Caco-2 (cell line): ENCODE measurements at regions not wholly inside any gene's neighbourhood (a gene's known extent, or its start where the extent isn't known, plus 50 kb on each side); places are given as distances from the start of the nearest gene placed in this dataset.

Source experiments
- BruUV-seq: library from RNA; stranded (reverse); fragments of 400-500 nt; replicated peaks from 2 replicates; lab custom pipeline; 2021; lab: Mats Ljungman, UMichigan
- CTCF ChIA-PET: fragments of 300-600 bp; sonication (Branson Sonifier 250); formaldehyde crosslinking; loops from one replicate; lab custom pipeline; 2022; ENCODE audit warnings: antibody characterized with exemption; lab: Charles Lee
- POLR2A ChIA-PET: fragments of 300-600 bp; sonication (Branson Sonifier 250); formaldehyde crosslinking; loops from one replicate; lab custom pipeline; 2022; ENCODE audit warnings: antibody characterized with exemption; lab: Charles Lee
- DNase-seq, 2 experiments: peaks; one replicate each; pipeline versions ENCODE4 v3.0.0 to v3.0.0-alpha.2; 2020 to 2022
- H3K27me3 ChIP-seq: replicated peaks from 2 replicates; pipeline ENCODE4 v1.6.0; 2011; ENCODE audit warnings: low read length; ENCODE audit not compliant: control insufficient read depth, insufficient read depth
- H3K36me3 ChIP-seq: 2 replicates; pipeline ENCODE4 v1.5.1; 2011; ENCODE audit warnings: low read length; ENCODE audit not compliant: control insufficient read depth, insufficient read depth
- H3K4me1 ChIP-seq: fragments of 250-450 bp; sonication (Bioruptor Pico); 2 replicates; pipeline ENCODE4 v1.5.1; 2020; ENCODE audit warnings: mild to moderate bottlenecking
- H3K4me3 ChIP-seq: 2 replicates; pipeline ENCODE4 v1.5.1; 2011; ENCODE audit warnings: low read depth, mild to moderate bottlenecking, control low read depth, low read length
- H3K9me3 ChIP-seq: fragments of 250-450 bp; sonication (Bioruptor Pico); 2 replicates; pipeline ENCODE4 v1.5.1; 2020; ENCODE audit warnings: mild to moderate bottlenecking, moderate library complexity
- H3K27ac Mint-ChIP-seq: one replicate; pipeline ENCODE4 v1.8.0; 2022; ENCODE audit warnings: mixed read lengths; ENCODE audit not compliant: unreplicated experiment
- H3K27me3 Mint-ChIP-seq: one replicate; pipeline ENCODE4 v1.8.0; 2022; ENCODE audit warnings: mixed read lengths; ENCODE audit not compliant: insufficient read depth, unreplicated experiment
- H3K36me3 Mint-ChIP-seq: one replicate; pipeline ENCODE4 v1.8.0; 2022; ENCODE audit warnings: mild to moderate bottlenecking, mixed read lengths; ENCODE audit not compliant: insufficient read depth, unreplicated experiment
- H3K4me1 Mint-ChIP-seq: one replicate; pipeline ENCODE4 v1.8.0; 2022; ENCODE audit warnings: low read depth, mixed read lengths; ENCODE audit not compliant: unreplicated experiment
- H3K4me3 Mint-ChIP-seq: one replicate; pipeline ENCODE4 v1.8.0; 2022; ENCODE audit warnings: mild to moderate bottlenecking, moderate library complexity, mixed read lengths; ENCODE audit not compliant: unreplicated experiment
- H3K9me3 Mint-ChIP-seq: one replicate; pipeline ENCODE4 v1.8.0; 2022; ENCODE audit warnings: mixed read lengths; ENCODE audit not compliant: unreplicated experiment
- intact Hi-C: fragments of 100-400 bp; cut with micrococcal nuclease; formaldehyde crosslinking; loops from one replicate; pipeline ENCODE4 v1.10.0; 2022; ENCODE audit not compliant: unreplicated experiment
- TF ChIP-seq, protein P1 (sequence below), 2 experiments: fragments of 200-600 bp in 1 of 2; IDR thresholded peaks; 1 replicate in 1 of 2; 2 replicates in 1 of 2; pipeline versions ENCODE4 v1.5.1 to v1.8.0; 2011 to 2022; ENCODE audit warnings: antibody characterized with exemption in 1 of 2, control low read depth in 1 of 2, inconsistent platforms in 1 of 2, low read depth in 1 of 2, low read length in 1 of 2, mild to moderate bottlenecking in 1 of 2, moderate library complexity in 1 of 2; ENCODE audit not compliant: insufficient read depth in 1 of 2, severe bottlenecking in 1 of 2, unreplicated experiment in 1 of 2

DNA sequence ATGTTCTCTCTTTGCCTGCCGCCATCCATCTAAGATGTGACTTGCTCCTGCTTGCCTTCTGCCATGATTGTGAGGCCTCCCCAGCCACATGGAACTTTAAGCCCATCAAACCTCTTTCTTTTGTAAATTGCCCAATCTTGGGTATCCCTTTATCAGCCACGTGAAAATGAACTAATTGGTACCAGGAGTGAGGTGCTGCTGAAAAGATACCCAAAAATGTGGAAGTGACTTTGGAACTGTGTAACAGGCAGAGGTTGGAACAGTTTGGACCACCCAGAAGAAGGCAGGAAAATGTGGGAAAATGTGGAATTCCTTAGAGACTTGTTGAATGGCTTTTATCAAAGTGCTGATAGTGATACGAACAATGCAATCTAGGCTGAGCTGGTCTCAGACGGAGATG lies 694.9 kb downstream of the FRK start:
- no peaks in the 10 kb centered on the region for H3K4me1 Mint-ChIP-seq
- Histone ChIP-seq H3K36me3 (no peaks in the 10 kb centered on the region), H3K9me3 (no peaks in the 10 kb centered on the region), H3K4me3 (no peak overlapping the region), H3K27me3 (no peaks in the 10 kb centered on the region), H3K4me1 (no peaks in the 10 kb centered on the region)
- H3K36me3 Mint-ChIP-seq: no peaks in the 10 kb centered on the region
- ChIA-PET POLR2A (no interaction called here), CTCF (no interaction called here)
- intact Hi-C loops: no loop called here
- no peak for DNase-seq
- H3K27ac Mint-ChIP-seq: no peak overlapping the region
- H3K27me3 Mint-ChIP-seq: no peaks in the 10 kb centered on the region
- BruUV-seq: no TSS peak
- H3K9me3 Mint-ChIP-seq: peaks cover 10% of the 10 kb centered on the region
- no peak overlapping the region for H3K4me3 Mint-ChIP-seq
- TF ChIP-seq, protein P1, sequence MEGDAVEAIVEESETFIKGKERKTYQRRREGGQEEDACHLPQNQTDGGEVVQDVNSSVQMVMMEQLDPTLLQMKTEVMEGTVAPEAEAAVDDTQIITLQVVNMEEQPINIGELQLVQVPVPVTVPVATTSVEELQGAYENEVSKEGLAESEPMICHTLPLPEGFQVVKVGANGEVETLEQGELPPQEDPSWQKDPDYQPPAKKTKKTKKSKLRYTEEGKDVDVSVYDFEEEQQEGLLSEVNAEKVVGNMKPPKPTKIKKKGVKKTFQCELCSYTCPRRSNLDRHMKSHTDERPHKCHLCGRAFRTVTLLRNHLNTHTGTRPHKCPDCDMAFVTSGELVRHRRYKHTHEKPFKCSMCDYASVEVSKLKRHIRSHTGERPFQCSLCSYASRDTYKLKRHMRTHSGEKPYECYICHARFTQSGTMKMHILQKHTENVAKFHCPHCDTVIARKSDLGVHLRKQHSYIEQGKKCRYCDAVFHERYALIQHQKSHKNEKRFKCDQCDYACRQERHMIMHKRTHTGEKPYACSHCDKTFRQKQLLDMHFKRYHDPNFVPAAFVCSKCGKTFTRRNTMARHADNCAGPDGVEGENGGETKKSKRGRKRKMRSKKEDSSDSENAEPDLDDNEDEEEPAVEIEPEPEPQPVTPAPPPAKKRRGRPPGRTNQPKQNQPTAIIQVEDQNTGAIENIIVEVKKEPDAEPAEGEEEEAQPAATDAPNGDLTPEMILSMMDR (IDR thresholded peaks at IDR 0.05; ENCODE audit: insufficient read depth in 1 of 2, low read depth in 1 of 2, low read length in 1 of 2, severe bottlenecking in 1 of 2, unreplicated experiment in 1 of 2): no peak

DNA sequence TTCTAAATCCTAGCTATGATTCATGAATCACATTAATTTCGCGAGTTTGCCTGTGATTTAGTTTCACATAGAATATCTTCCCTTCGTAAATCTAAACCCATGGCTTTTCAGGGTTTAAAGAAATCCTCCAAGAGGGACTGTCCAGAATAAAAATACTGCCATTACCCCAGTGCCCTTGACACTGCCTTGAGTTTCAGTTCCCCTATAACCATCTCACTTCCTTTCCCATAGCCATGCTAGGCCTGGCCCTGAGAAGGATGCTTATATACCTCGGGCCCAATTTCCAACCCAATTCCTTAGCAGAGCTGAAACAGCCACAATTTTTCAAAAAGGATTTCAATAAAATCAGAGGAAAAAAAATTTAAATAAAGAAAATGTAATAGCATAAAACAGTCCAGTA lies 697.3 kb downstream of the FRK start:
- Mint-ChIP-seq H3K4me1 (no peaks in the 10 kb centered on the region), H3K4me3 (no peak overlapping the region), H3K36me3 (no peaks in the 10 kb centered on the region), H3K27me3 (peaks cover 3% of the 10 kb centered on the region), H3K27ac (no peak overlapping the region), H3K9me3 (peaks cover 10% of the 10 kb centered on the region)
- intact Hi-C loops: no loop called here
- Histone ChIP-seq H3K4me3 (no peak overlapping the region), H3K9me3 (no peaks in the 10 kb centered on the region), H3K36me3 (no peaks in the 10 kb centered on the region), H3K4me1 (no peaks in the 10 kb centered on the region), H3K27me3 (no peaks in the 10 kb centered on the region)
- POLR2A ChIA-PET: no interaction called here
- DNase-seq: no peak
- CTCF ChIA-PET: no interaction called here
- no TSS peak for BruUV-seq
- TF ChIP-seq, protein P1 (IDR thresholded peaks at IDR 0.05; ENCODE audit: insufficient read depth in 1 of 2, low read depth in 1 of 2, low read length in 1 of 2, severe bottlenecking in 1 of 2, unreplicated experiment in 1 of 2): no peak

DNA sequence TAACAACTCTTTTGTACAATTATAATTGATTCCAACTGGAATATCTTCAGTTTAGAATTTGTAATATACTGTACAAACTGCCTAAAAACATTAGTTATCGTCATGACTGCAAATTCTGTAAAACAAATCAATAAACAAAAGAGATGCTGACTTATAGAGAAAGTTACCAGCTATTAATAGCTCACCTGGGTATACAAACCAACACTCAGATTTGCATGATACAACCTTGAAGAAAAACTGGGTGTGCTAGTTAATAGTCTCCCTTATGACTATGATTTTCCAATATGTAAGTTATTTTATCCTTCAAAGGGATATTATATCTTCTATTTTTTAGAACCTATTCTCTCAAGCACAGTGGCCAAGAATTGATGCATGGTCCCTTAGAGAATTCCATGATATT lies 698.5 kb downstream of the FRK start:
- BruUV-seq: no TSS peak
- no peak overlapping the region for H3K4me3 ChIP-seq
- CTCF ChIA-PET: no interaction called here

More for the DNA sequence above, 698.5 kb downstream of the FRK start:
- no peaks in the 10 kb centered on the region for H3K27me3 ChIP-seq
- peaks cover 3% of the 10 kb centered on the region for H3K27me3 Mint-ChIP-seq
- no peak for DNase-seq
- H3K4me3 Mint-ChIP-seq: no peak overlapping the region
- intact Hi-C loops: no loop called here
- H3K36me3 ChIP-seq: no peaks in the 10 kb centered on the region
- no peaks in the 10 kb centered on the region for H3K9me3 ChIP-seq
- H3K36me3 Mint-ChIP-seq: no peaks in the 10 kb centered on the region
- H3K4me1 Mint-ChIP-seq: no peaks in the 10 kb centered on the region
- TF ChIP-seq, protein P1 (IDR thresholded peaks at IDR 0.05; ENCODE audit: insufficient read depth in 1 of 2, low read depth in 1 of 2, low read length in 1 of 2, severe bottlenecking in 1 of 2, unreplicated experiment in 1 of 2): no peak
- no peak overlapping the region for H3K27ac Mint-ChIP-seq
- H3K9me3 Mint-ChIP-seq: peaks cover 10% of the 10 kb centered on the region
- POLR2A ChIA-PET: no interaction called here
- no peaks in the 10 kb centered on the region for H3K4me1 ChIP-seq
